ENCODE measurements at regions not wholly inside any gene's neighbourhood (a gene's known extent, or its start where the extent isn't known, plus 50 kb on each side); places are given as distances from the start of the nearest gene placed in this dataset.

DNA sequence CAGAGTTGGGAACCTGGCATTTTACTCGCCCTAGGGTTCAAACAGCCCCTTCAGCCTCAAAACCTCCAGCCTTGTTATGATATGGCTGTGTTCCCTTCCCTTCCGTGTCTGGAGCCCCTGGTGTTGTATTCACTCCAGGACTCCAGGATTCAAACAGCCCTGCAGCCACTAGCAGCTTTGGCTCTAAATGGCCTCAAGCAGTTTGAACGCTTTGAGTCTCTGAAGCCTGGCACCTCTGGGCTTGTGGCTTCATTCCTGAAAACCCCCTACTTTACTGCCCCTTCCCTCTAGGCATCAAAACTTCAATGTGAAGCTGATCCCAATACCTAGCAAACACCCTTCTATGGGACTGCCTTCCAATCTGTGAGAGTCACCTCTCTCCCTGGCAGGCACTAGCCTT lies 67.9 kb upstream of the RMST start:
- no peak overlapping the region for H3K4me3 ChIP-seq (ENCODE audit: low read length)
- TF ChIP-seq, protein P1, sequence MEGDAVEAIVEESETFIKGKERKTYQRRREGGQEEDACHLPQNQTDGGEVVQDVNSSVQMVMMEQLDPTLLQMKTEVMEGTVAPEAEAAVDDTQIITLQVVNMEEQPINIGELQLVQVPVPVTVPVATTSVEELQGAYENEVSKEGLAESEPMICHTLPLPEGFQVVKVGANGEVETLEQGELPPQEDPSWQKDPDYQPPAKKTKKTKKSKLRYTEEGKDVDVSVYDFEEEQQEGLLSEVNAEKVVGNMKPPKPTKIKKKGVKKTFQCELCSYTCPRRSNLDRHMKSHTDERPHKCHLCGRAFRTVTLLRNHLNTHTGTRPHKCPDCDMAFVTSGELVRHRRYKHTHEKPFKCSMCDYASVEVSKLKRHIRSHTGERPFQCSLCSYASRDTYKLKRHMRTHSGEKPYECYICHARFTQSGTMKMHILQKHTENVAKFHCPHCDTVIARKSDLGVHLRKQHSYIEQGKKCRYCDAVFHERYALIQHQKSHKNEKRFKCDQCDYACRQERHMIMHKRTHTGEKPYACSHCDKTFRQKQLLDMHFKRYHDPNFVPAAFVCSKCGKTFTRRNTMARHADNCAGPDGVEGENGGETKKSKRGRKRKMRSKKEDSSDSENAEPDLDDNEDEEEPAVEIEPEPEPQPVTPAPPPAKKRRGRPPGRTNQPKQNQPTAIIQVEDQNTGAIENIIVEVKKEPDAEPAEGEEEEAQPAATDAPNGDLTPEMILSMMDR (conservative IDR thresholded peaks at IDR 0.05; ENCODE audit: low read depth, low read length) = no peak
- no peak for DNase-seq (ENCODE audit: low read depth)

DNA sequence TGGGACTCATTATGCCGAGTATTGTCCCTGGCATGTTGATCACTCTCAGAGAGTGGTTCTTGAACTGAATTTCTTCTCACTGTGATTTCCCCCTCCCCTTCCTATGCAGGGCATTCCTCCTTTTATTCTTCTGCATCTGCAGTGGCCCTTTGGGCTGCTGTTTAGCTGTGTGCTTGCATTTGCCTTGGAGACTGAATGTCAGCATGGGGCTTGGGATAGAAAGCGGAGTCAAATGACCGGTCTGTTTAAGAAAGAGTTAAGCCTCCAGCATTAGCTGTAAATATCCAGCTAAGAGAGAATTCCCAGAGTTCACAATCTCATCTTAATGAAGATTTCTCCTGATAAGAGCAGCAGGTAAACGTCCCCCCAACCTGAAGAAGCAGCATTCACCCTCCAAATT lies 65.6 kb upstream of the RMST start:
- TF ChIP-seq, protein P1 (conservative IDR thresholded peaks at IDR 0.05; ENCODE audit: low read depth, low read length) = no peak
- no peak for DNase-seq (ENCODE audit: low read depth)

DNA sequence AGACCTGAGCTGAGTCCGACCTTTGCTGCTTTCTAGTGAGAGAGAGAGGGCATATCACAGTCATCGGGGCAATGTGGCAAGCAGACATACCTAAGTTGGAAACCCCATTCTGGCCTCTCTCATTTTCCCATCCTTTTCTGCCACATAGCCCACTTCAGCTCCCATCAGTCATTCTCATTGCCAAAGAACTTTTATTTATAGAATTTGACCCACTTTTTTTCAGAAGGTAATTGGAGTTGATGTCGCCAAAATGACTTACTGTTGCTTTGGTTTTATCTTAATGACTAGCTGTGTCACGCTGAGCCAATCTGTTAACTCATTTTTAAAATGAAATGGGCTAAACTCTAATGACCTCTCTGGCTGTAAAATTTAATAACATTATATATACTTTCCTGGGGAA lies 63.9 kb upstream of the RMST start:
- TF ChIP-seq, protein P1 (conservative IDR thresholded peaks at IDR 0.05; ENCODE audit: low read depth, low read length) = no peak
- no peak overlapping the region for H3K4me3 ChIP-seq (ENCODE audit: low read length)
- DNase-seq (ENCODE audit: low read depth) = no peak

More for the DNA sequence above, 65.6 kb upstream of the RMST start:
- H3K4me3 ChIP-seq (ENCODE audit: low read length) = no peak overlapping the region

DNA sequence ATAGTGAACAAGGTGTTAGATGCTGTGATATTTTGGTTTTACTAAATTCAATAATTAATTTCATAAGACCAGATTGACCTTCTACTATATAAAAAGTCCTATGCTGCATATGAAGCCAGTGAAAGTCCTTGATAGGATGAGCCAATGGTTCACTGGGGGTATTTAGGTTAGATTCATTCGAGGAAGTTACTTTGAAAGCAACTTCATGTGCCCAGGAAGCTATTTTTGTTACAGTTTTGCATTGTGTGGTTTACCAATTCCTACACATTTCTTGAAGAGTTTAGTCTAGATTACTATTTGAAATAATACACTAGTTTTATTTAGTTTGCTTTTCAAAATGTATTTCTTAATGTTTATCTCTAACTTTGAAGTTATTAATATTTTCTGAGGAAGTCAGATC lies 58.5 kb upstream of the RMST start:
- H3K4me3 ChIP-seq (ENCODE audit: low read length) = no peak overlapping the region
- TF ChIP-seq, protein P1 (conservative IDR thresholded peaks at IDR 0.05; ENCODE audit: low read depth, low read length) = no peak
- DNase-seq (ENCODE audit: low read depth) = no peak

DNA sequence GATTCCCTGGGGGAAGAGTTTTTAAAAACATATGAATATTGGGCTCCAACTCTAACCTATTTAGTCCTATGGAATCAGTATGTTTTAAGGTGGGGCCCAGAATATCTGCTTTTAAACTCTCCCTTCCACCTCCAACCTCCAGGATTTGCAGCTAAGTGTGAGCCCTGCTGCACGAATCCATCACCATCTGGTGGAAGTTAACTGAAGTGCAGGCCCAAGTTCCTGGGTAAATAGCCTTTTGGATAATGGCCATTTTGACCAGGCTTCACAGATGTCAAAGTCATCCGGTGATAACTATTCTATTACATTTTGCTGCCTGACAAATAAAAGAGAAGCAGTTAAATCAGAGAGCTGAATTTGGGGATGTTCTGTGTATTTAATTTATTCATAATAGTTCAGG lies 58.1 kb upstream of the RMST start:
- no peak overlapping the region for H3K4me3 ChIP-seq (ENCODE audit: low read length)
- DNase-seq (ENCODE audit: low read depth) = no peak

DNA sequence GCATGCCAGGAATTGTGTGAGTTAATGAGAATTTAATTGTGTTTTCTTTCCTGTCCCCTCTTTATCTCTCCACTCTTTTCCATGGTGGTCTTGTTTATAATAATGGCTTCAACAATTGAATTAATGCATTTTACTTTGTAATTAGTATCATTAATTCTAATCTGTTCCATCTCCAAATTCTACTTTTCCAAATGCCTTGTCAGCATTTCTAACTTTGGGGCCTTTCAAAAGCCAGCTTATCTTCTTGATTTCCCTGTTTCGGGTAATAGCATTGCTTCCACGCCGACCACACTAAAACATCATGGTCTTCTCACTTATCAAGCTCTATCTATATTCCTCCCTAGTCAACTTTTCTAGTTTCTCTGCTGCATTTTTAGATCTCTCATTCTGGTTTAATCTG lies 54.2 kb upstream of the RMST start:
- TF ChIP-seq, protein P1 (conservative IDR thresholded peaks at IDR 0.05; ENCODE audit: low read depth, low read length) = no peak
- no peak for DNase-seq (ENCODE audit: low read depth)
- no peak overlapping the region for H3K4me3 ChIP-seq (ENCODE audit: low read length)

More for the DNA sequence above, 58.1 kb upstream of the RMST start:
- TF ChIP-seq, protein P1 (conservative IDR thresholded peaks at IDR 0.05; ENCODE audit: low read depth, low read length) = peak; percentile 92

DNA sequence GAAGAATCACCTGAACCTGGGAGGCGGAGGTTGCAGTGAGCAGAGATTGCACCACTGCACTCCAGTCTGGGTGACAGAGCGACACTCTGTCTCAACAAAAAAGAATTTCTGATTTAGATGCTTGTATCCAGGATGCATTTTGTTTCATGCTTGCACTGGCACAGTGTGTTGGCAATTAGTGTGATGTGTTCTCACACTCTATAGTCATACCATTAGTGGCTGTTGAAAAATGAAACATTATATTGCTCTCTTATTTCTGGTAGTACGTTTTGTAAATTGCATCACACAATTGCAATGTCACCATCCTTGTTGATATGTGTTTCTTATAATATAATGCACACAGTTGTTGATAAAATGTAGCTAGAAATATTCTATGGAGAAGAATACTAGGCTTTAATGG lies 51.3 kb upstream of the RMST start:
- DNase-seq (ENCODE audit: low read depth) = no peak
- H3K4me3 ChIP-seq (ENCODE audit: low read length) = no peak overlapping the region
- TF ChIP-seq, protein P1 (conservative IDR thresholded peaks at IDR 0.05; ENCODE audit: low read depth, low read length) = no peak

Measured in retinal pigment epithelial cell (primary cell).